Activated CD8-positive, alpha-beta memory T cell treated with anti-CD3 and anti-CD28 coated beads, Interleukin-2, amount 50 U/mL, for 4 hours (primary cell): ENCODE measurements at regions not wholly inside any gene's neighbourhood (a gene's known extent, or its start where the extent isn't known, plus 50 kb on each side); places are given as distances from the start of the nearest gene placed in this dataset.

Source experiments
- DNase-seq: peaks from one replicate; pipeline ENCODE4 v3.0.0-alpha.2; 2020

GRCh38 chr14:98368221-98368620, 903.8 kb downstream of the BCL11B start:
- DNase-seq = no peak

- DNase-seq = no peak
Measured at GRCh38 chr14:98368916-98369315, 903.1 kb downstream of the BCL11B start.

GRCh38 chr14:98369344-98369743, 902.7 kb downstream of the BCL11B start:
- DNase-seq = no peak

- no peak for DNase-seq
Measured at GRCh38 chr14:98370352-98370751, 901.6 kb downstream of the BCL11B start.

- no peak for DNase-seq
Measured at GRCh38 chr14:98371141-98371540, 900.9 kb downstream of the BCL11B start.

GRCh38 chr14:98374136-98374535, 897.9 kb downstream of the BCL11B start:
- DNase-seq = no peak

- DNase-seq = no peak
Measured at GRCh38 chr14:98375566-98375965, 896.4 kb downstream of the BCL11B start.

- DNase-seq = no peak
Measured at GRCh38 chr14:98379830-98380229, 892.2 kb downstream of the BCL11B start.

GRCh38 chr14:98382662-98383061, 889.3 kb downstream of the BCL11B start:
- DNase-seq = no peak

GRCh38 chr14:98385851-98386250, 886.1 kb downstream of the BCL11B start:
- no peak for DNase-seq

- no peak for DNase-seq
Measured at GRCh38 chr14:98391061-98391460, 880.9 kb downstream of the BCL11B start.

- DNase-seq = no peak
Measured at GRCh38 chr14:98393527-98393926, 878.5 kb downstream of the BCL11B start.

- no peak for DNase-seq
Measured at GRCh38 chr14:98404811-98405210, 867.2 kb downstream of the BCL11B start.

- DNase-seq = no peak
Measured at GRCh38 chr14:98408024-98408555, 863.9 kb downstream of the BCL11B start.

GRCh38 chr14:98408713-98409112, 863.3 kb downstream of the BCL11B start:
- DNase-seq = no peak

GRCh38 chr14:98411154-98411553, 860.8 kb downstream of the BCL11B start:
- DNase-seq = no peak

- DNase-seq = no peak
Measured at GRCh38 chr14:98412431-98412830, 859.6 kb downstream of the BCL11B start.

- DNase-seq = no peak
Measured at GRCh38 chr14:98415766-98416165, 856.2 kb downstream of the BCL11B start.

- DNase-seq = no peak
Measured at GRCh38 chr14:98417001-98417400, 855.0 kb downstream of the BCL11B start.

GRCh38 chr14:98428483-98428994, 843.5 kb downstream of the BCL11B start:
- DNase-seq = no peak

- DNase-seq = no peak
Measured at GRCh38 chr14:98433436-98433835, 838.6 kb downstream of the BCL11B start.

- no peak for DNase-seq
Measured at GRCh38 chr14:98437113-98437512, 834.9 kb downstream of the BCL11B start.

- peak; percentile 43 for DNase-seq
Measured at GRCh38 chr14:98444077-98444476, 827.9 kb downstream of the BCL11B start.

GRCh38 chr14:98445718-98446117, 826.3 kb downstream of the BCL11B start:
- no peak for DNase-seq

GRCh38 chr14:98446508-98446907, 825.5 kb downstream of the BCL11B start:
- DNase-seq = no peak
